ENCODE measurements at regions not wholly inside any gene's neighbourhood (a gene's known extent, or its start where the extent isn't known, plus 50 kb on each side); places are given as distances from the start of the nearest gene placed in this dataset.

GRCh38 chr2:160737247-160737646 lies 243.6 kb upstream of the RBMS1 start:
- no peak for TF ChIP-seq CTCF (IDR thresholded peaks at IDR 0.05)
- no peak for TF ChIP-seq POLR2AphosphoS5 (IDR thresholded peaks at IDR 0.05; ENCODE audit: low read depth, low read length)
- no peak for TF ChIP-seq REST (IDR thresholded peaks at IDR 0.05; ENCODE audit: insufficient read depth in 1 of 2, low read depth in 2 of 2, low read length in 1 of 2)

Measured in Panc1 (cell line).